Hepatocyte (in vitro differentiated cells): ENCODE measurements at regions not wholly inside any gene's neighbourhood (a gene's known extent, or its start where the extent isn't known, plus 50 kb on each side); places are given as distances from the start of the nearest gene placed in this dataset.

Experiments
- DNase-seq: peaks from one replicate; pipeline ENCODE4 v3.0.0-alpha.2; 2016; ENCODE audit warnings: low spot score
- H2AFZ ChIP-seq: fragments of 200-600 bp; sonication (generic); 2 replicates; pipeline ENCODE4 v1.6.0; 2016; ENCODE audit warnings: antibody characterized with exemption, mild to moderate bottlenecking
- H3K27ac ChIP-seq: fragments of 200-600 bp; sonication (generic); 2 replicates; pipeline ENCODE4 v1.5.1; 2016; ENCODE audit warnings: mild to moderate bottlenecking
- H3K27me3 ChIP-seq: fragments of 200-600 bp; sonication (generic); 2 replicates; pipeline ENCODE4 v1.6.1; 2016
- H3K36me3 ChIP-seq: fragments of 200-600 bp; sonication (generic); replicated peaks from 2 replicates; pipeline ENCODE4 v1.5.1; 2016; ENCODE audit warnings: low read depth; ENCODE audit not compliant: insufficient read depth
- H3K4me1 ChIP-seq: fragments of 200-600 bp; sonication (generic); 2 replicates; pipeline ENCODE4 v1.5.1; 2016; ENCODE audit warnings: mild to moderate bottlenecking, moderate library complexity; ENCODE audit not compliant: insufficient read depth
- H3K4me2 ChIP-seq: fragments of 200-600 bp; sonication (generic); 2 replicates; pipeline ENCODE4 v1.6.0; 2016
- H3K4me3 ChIP-seq: fragments of 200-600 bp; sonication (generic); 2 replicates; pipeline ENCODE4 v1.5.1; 2016; ENCODE audit warnings: mild to moderate bottlenecking
- H3K79me2 ChIP-seq: fragments of 200-600 bp; sonication (generic); 2 replicates; pipeline ENCODE4 v1.6.0; 2017; ENCODE audit warnings: mild to moderate bottlenecking
- H3K9me2 ChIP-seq: fragments of 200-600 bp; sonication (generic); replicated peaks from 2 replicates; pipeline ENCODE4 v1.6.0; 2017; ENCODE audit warnings: mild to moderate bottlenecking; ENCODE audit not compliant: insufficient read depth
- H3K9me3 ChIP-seq: fragments of 200-600 bp; sonication (generic); 2 replicates; pipeline ENCODE4 v1.5.1; 2016; ENCODE audit warnings: low read depth, mild to moderate bottlenecking
- H4K20me1 ChIP-seq: fragments of 200-600 bp; sonication (generic); 2 replicates; pipeline ENCODE4 v1.6.0; 2016; ENCODE audit warnings: mild to moderate bottlenecking; ENCODE audit not compliant: insufficient read depth, poor library complexity, severe bottlenecking
- EZH2 ChIP-seq: fragments of 200-600 bp; sonication (generic); IDR thresholded peaks from 2 replicates; pipeline ENCODE4 v1.6.1; 2016; ENCODE audit warnings: antibody characterized with exemption, mild to moderate bottlenecking, borderline replicate concordance
- EZH2phosphoT487 ChIP-seq: fragments of 200-600 bp; sonication (generic); IDR thresholded peaks from one replicate; pipeline ENCODE4 v1.6.1; 2018; ENCODE audit warnings: antibody characterized with exemption, mild to moderate bottlenecking, low read depth, moderate library complexity; ENCODE audit not compliant: unreplicated experiment, severe bottlenecking
- WGBS: methylation state at CpG from one replicate; pipeline ENCODE4 v1.1.6; 2016; ENCODE audit warnings: low lambda C conversion rate; ENCODE audit errors: missing lambda C conversion rate; 5-methylcytosine and 5-hydroxymethylcytosine counted together
- TF ChIP-seq, protein P1 (sequence below): fragments of 200-600 bp; sonication (generic); IDR thresholded peaks from 2 replicates; pipeline ENCODE4 v1.5.1; 2016; ENCODE audit warnings: antibody characterized with exemption, mild to moderate bottlenecking; ENCODE audit not compliant: poor library complexity

DNA sequence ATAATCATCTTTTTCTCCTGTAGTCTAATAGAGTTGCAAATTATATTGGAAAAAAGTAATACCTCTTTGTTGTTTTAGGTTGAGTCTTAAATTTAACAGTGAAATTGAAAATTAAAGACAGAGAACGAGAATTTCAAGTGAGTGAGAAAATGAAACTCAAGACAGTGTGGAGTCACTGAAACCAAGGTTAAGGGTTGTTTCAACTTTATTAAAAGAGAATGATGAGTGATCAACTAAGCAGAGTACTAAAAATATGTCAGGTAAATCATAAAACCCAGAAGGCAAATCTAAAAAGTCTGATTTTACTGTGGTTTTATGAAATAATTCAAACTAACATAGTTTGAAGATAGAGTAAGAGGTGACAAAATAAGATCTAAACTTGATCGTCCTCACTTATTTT, 782.5 kb upstream of the SEMA6D start:
- H3K9me2 ChIP-seq = no peaks in the 10 kb centered on the region
- no peaks in the 10 kb centered on the region for H4K20me1 ChIP-seq
- H3K27ac ChIP-seq = no peak overlapping the region
- no peak overlapping the region for H3K4me3 ChIP-seq
- no peaks in the 10 kb centered on the region for H3K4me1 ChIP-seq
- no peaks in the 10 kb centered on the region for H3K79me2 ChIP-seq
- 92% methylated on average over 2 of the region's 2 CpGs for WGBS
- H2AFZ ChIP-seq = no peak overlapping the region
- no peaks in the 10 kb centered on the region for H3K9me3 ChIP-seq
- no peak overlapping the region for H3K4me2 ChIP-seq
- no peak for DNase-seq
- TF ChIP-seq EZH2phosphoT487 = no peak
- TF ChIP-seq, protein P1, sequence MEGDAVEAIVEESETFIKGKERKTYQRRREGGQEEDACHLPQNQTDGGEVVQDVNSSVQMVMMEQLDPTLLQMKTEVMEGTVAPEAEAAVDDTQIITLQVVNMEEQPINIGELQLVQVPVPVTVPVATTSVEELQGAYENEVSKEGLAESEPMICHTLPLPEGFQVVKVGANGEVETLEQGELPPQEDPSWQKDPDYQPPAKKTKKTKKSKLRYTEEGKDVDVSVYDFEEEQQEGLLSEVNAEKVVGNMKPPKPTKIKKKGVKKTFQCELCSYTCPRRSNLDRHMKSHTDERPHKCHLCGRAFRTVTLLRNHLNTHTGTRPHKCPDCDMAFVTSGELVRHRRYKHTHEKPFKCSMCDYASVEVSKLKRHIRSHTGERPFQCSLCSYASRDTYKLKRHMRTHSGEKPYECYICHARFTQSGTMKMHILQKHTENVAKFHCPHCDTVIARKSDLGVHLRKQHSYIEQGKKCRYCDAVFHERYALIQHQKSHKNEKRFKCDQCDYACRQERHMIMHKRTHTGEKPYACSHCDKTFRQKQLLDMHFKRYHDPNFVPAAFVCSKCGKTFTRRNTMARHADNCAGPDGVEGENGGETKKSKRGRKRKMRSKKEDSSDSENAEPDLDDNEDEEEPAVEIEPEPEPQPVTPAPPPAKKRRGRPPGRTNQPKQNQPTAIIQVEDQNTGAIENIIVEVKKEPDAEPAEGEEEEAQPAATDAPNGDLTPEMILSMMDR = no peak
- no peak for TF ChIP-seq EZH2
- H3K36me3 ChIP-seq = no peaks in the 10 kb centered on the region
- H3K27me3 ChIP-seq = no peaks in the 10 kb centered on the region

DNA sequence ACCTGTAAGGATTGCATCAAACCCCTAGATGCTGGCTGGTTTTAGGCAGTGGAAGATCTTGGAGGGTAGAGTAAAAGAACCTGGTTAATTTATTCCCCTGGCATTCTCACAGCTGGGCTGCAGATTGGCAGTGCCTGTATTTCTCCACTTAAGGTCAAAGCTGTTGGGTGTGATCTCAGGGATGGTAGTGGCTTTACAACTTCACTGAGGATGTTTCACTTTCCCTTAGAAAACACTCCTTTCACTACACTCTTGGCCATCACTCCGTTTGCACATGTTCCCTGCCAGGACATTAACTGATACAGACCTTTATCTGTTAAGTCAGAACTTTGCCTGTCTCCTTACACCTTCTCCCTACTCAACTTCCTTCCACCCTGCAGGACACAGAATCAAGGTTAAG, 779.1 kb upstream of the SEMA6D start:
- H3K36me3 ChIP-seq = no peaks in the 10 kb centered on the region
- H3K9me2 ChIP-seq = no peaks in the 10 kb centered on the region
- no peak for DNase-seq
- H3K4me3 ChIP-seq = no peak overlapping the region
- no peak overlapping the region for H3K27ac ChIP-seq
- no peaks in the 10 kb centered on the region for H3K9me3 ChIP-seq
- no peak overlapping the region for H2AFZ ChIP-seq
- no peaks in the 10 kb centered on the region for H4K20me1 ChIP-seq
- H3K4me1 ChIP-seq = no peaks in the 10 kb centered on the region
- TF ChIP-seq EZH2 = no peak
- H3K79me2 ChIP-seq = no peaks in the 10 kb centered on the region
- 70% methylated on average over 1 of the region's 1 CpG for WGBS
- no peak overlapping the region for H3K4me2 ChIP-seq
- no peaks in the 10 kb centered on the region for H3K27me3 ChIP-seq

DNA sequence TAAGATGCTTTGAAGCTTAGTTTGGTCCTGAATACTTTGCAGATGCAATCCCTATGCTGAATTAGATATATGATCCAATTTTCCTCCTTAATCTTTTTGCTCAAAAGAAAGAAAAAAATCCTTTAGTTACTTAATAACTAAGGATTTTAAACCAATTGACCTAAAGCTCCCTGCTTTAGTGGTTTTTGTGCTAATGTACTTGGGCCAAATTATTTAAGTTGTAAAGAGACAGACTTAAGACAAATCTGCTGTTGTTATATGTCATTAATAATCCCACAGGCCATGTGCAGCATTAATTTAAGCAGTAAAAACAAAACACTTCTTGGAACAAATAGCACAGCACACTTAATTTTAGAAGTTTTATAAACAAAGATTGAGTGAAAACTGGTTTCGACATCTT, 776.1 kb upstream of the SEMA6D start:
- Histone ChIP-seq H3K36me3 (no peaks in the 10 kb centered on the region), H3K79me2 (no peaks in the 10 kb centered on the region), H3K4me1 (no peaks in the 10 kb centered on the region), H3K27ac (no peak overlapping the region), H3K9me3 (no peaks in the 10 kb centered on the region), H3K4me3 (no peak overlapping the region), H3K4me2 (no peak overlapping the region), H3K27me3 (no peaks in the 10 kb centered on the region), H2AFZ (no peak overlapping the region), H4K20me1 (no peaks in the 10 kb centered on the region), H3K9me2 (no peaks in the 10 kb centered on the region)
- no peak for TF ChIP-seq EZH2phosphoT487
- TF ChIP-seq EZH2 = no peak
- TF ChIP-seq, protein P1 = no peak
- whole genome bisulfite sequencing = 78% methylated on average over 1 of the region's 1 CpG
- DNase-seq = no peak

DNA sequence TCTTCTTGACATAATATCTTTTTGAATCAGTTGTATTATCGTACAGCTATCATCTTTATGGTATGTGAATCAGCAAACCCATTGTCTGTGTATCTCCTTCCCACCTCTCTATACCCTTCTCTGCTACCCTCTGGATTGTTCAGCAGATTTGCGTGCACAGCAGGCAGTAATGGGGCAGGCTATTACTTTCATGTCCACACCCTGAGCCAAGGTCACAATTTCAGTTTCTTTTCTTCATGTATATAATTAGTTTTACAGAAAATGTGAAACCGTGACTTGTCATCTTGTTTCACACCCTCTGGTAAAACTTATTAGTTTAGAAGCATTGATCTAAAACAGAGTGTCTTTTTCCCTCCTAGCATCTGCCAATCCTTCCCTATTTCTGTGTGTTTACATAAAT, 770.4 kb upstream of the SEMA6D start:
- Histone ChIP-seq H3K4me2 (no peak overlapping the region), H3K4me1 (no peaks in the 10 kb centered on the region), H3K27me3 (no peaks in the 10 kb centered on the region), H3K36me3 (no peaks in the 10 kb centered on the region), H3K4me3 (no peak overlapping the region), H4K20me1 (no peaks in the 10 kb centered on the region), H2AFZ (no peak overlapping the region), H3K9me3 (no peaks in the 10 kb centered on the region), H3K27ac (no peak overlapping the region), H3K79me2 (no peaks in the 10 kb centered on the region), H3K9me2 (no peaks in the 10 kb centered on the region)
- 91% methylated on average over 3 of the region's 3 CpGs for WGBS
- TF ChIP-seq EZH2phosphoT487 (no peak), EZH2 (no peak)
- TF ChIP-seq, protein P1 = no peak
- DNase-seq = no peak
